ENCODE measurements at regions not wholly inside any gene's neighbourhood (a gene's known extent, or its start where the extent isn't known, plus 50 kb on each side); places are given as distances from the start of the nearest gene placed in this dataset.

DNA sequence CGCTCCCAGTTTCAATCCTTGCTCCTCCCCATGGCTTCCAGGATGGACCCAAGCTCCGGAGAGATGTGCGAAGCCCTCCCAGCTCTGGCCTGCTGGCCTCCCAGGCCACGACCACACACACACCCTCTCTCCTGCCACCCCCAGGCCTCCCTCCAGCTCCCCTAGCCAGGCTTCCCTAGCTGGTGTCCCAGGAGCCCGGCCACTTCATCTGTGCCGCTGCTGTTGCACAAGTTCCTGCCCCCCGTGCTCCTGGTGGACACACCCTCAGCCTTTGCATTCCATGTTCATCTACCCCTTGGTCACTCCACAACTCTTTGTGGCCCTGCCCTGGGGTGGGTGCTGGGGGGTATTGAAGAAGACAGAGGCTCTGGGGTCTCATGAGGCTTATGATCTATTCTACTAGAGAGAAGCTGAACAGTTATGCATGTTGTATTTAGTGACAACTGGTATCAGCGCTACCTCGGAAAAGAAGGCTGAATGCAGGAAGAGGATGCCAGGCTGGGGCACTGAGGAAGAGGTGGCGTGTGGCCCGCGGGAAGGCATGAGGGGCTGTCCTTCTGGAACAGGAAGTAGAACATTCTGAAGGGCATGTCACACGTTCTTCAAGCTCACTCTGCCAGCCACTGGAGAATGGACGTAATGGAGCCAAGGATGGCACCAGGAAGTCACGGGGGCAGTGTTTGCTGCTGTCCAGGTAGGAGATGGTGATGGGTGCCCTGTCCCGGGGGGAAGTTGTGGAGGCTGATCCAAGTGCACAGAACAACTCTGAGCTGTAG is 172.4 kb downstream of the PSMG1 start:
- Histone ChIP-seq H2BK120ac (ENCODE audit: low read depth, low read length, poor library complexity, severe bottlenecking) (no peak overlapping the region), H2AK5ac (ENCODE audit: insufficient read length, low read length) (no peak overlapping the region), H2BK15ac (ENCODE audit: low read depth, low read length) (no peak overlapping the region), H3K23me2 (ENCODE audit: insufficient read length, low read depth, low read length, poor library complexity, severe bottlenecking) (no peaks in the 10 kb centered on the region), H3K79me2 (ENCODE audit: insufficient read depth, low read length) (no peaks in the 10 kb centered on the region), H4K91ac (ENCODE audit: insufficient read length, low read depth, low read length) (no peak overlapping the region), H4K5ac (ENCODE audit: insufficient read length, low read depth, low read length) (no peak overlapping the region), H3K23ac (ENCODE audit: insufficient read length, low read depth, low read length) (no peak overlapping the region), H3K27me3 (ENCODE audit: insufficient read depth, low read length) (no peaks in the 10 kb centered on the region), H3K27ac (ENCODE audit: insufficient read length, low read depth, low read length) (no peak overlapping the region), H2BK20ac (ENCODE audit: low read depth, low read length, poor library complexity, severe bottlenecking) (no peak overlapping the region), H2BK5ac (ENCODE audit: insufficient read length, low read length) (no peak overlapping the region), H3K79me1 (ENCODE audit: insufficient read depth, low read depth, low read length, poor library complexity, severe bottlenecking) (no peaks in the 10 kb centered on the region), H3T11ph (ENCODE audit: low read length) (no peak overlapping the region), H3K4ac (ENCODE audit: low read depth, low read length) (no peak overlapping the region), H4K8ac (replicated peaks; ENCODE audit: insufficient read length, low read depth, low read length) (no peak overlapping the region), H3K9ac (ENCODE audit: extremely low read depth, insufficient read length, low read length) (no peak overlapping the region), H3K4me1 (ENCODE audit: insufficient read depth, low read length) (no peaks in the 10 kb centered on the region), H3K14ac (ENCODE audit: insufficient read depth, low read length) (no peak overlapping the region), H3K18ac (ENCODE audit: insufficient read length, low read depth, low read length) (no peak overlapping the region), H3K9me3 (ENCODE audit: control insufficient read depth, low read depth, low read length) (no peaks in the 10 kb centered on the region), H2BK12ac (ENCODE audit: insufficient read length, low read depth, low read length) (no peak overlapping the region), H3K4me2 (ENCODE audit: insufficient read depth, insufficient read length, low read length) (no peak overlapping the region), H4K20me1 (ENCODE audit: control insufficient read depth, insufficient read depth, insufficient read length) (no peaks in the 10 kb centered on the region), H2AFZ (ENCODE audit: low read length) (no peak overlapping the region), H3K56ac (ENCODE audit: insufficient read length, low read depth, low read length) (no peak overlapping the region)
- Mint-ChIP-seq H3K27me3 (ENCODE audit: low read depth) (no peaks in the 10 kb centered on the region), H3K9me3 (peaks cover 2 to 5% of the 10 kb centered on the region in 2 experiments; a peak in 2 of 5 replicates), H3K4me1 (peaks cover 31 to 34% of the 10 kb centered on the region in 2 experiments), H3K4me3 (no peak overlapping the region), H3K36me3 (ENCODE audit: insufficient read depth in 1 of 3, low read depth in 3 of 3) (peaks cover 0 to 5% (median 0%) of the 10 kb centered on the region in 3 experiments; a peak in 2 of 7 replicates), H3K27ac (no peak overlapping the region)
- no peak for TF ChIP-seq CTCF (conservative IDR thresholded peaks at IDR 0.05)
- DNase-seq, result no peak
- no CpG with 5 or more reads among the region's 16 CpGs for whole genome bisulfite sequencing (ENCODE audit: extremely low coverage, insufficient read length, low lambda C conversion rate)
